ENCODE measurements at regions not wholly inside any gene's neighbourhood (a gene's known extent, or its start where the extent isn't known, plus 50 kb on each side); places are given as distances from the start of the nearest gene placed in this dataset.
"Not testable (repeated sequence)": the region's sequence is repeated elsewhere in the genome, so short reads cannot be mapped to it uniquely, and the experiment has no call there.

DNA sequence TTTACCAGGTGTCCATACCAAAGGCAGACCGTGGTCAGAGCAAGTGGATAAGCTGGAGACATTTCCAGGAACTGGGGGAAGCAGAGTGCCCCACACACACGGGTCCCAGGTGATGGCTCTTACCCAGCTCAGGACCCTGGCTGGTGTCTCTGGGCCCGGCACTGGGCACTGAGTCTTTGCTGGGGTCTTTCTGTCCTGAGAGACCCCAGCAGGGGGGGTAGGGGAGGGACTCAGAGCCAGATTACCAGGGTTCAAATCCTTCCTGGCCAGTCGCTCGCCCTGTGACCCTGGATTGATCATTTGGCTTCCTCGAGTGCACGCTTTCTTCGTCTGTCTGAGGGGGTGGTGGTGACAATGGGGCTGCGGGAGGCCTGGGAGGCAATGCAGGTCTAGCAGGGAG lies 95.7 kb downstream of the PLXNA1 start:
- no peak overlapping the region for H3K4me3 ChIP-seq (ENCODE audit: low read depth, low read length)
- H3K27me3 ChIP-seq (ENCODE audit: insufficient read depth, low read length): peaks cover 11% of the 10 kb centered on the region; the same call in 1 of the 2 replicates
- H3K4me1 ChIP-seq (ENCODE audit: control insufficient read depth, insufficient read depth, low read length, unreplicated experiment): no peaks in the 10 kb centered on the region
- no peak overlapping the region for H2AFZ ChIP-seq (ENCODE audit: low read length, unreplicated experiment)
- H3K27ac ChIP-seq (ENCODE audit: low read depth, low read length): no peak overlapping the region
- H3K79me2 ChIP-seq (ENCODE audit: control insufficient read depth, insufficient read depth, low read length, unreplicated experiment): no peaks in the 10 kb centered on the region
- no peaks in the 10 kb centered on the region for H3K36me3 ChIP-seq (ENCODE audit: insufficient read depth, low read length)

DNA sequence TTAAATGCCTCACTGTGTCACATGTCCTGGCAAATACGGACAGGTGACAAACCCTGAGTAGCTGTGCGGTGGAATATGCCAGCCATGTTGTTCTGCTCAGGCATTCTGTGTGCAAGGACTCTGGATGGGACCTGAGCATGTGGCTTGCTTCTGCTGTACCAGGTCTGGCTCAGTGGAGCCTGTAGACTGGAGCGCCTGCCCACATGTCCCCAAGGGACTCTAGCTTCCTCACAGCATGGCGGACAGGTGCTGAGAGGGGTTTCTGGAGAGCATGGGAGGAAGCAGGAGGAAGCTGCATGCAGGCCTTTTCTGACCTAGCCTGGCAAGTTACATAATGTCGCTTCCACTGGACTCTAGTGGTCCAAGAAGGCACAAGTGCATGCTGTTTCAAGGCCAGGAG lies 96.3 kb downstream of the PLXNA1 start:
- Histone ChIP-seq H3K27ac (ENCODE audit: low read depth, low read length) (no peak overlapping the region), H2AFZ (ENCODE audit: low read length, unreplicated experiment) (no peak overlapping the region), H3K4me3 (ENCODE audit: low read depth, low read length) (no peak overlapping the region), H3K4me1 (ENCODE audit: control insufficient read depth, insufficient read depth, low read length, unreplicated experiment) (no peaks in the 10 kb centered on the region), H3K79me2 (ENCODE audit: control insufficient read depth, insufficient read depth, low read length, unreplicated experiment) (no peaks in the 10 kb centered on the region), H3K36me3 (ENCODE audit: insufficient read depth, low read length) (no peaks in the 10 kb centered on the region), H3K27me3 (ENCODE audit: insufficient read depth, low read length) (peaks cover 9% of the 10 kb centered on the region; the same call in 1 of the 2 replicates)

DNA sequence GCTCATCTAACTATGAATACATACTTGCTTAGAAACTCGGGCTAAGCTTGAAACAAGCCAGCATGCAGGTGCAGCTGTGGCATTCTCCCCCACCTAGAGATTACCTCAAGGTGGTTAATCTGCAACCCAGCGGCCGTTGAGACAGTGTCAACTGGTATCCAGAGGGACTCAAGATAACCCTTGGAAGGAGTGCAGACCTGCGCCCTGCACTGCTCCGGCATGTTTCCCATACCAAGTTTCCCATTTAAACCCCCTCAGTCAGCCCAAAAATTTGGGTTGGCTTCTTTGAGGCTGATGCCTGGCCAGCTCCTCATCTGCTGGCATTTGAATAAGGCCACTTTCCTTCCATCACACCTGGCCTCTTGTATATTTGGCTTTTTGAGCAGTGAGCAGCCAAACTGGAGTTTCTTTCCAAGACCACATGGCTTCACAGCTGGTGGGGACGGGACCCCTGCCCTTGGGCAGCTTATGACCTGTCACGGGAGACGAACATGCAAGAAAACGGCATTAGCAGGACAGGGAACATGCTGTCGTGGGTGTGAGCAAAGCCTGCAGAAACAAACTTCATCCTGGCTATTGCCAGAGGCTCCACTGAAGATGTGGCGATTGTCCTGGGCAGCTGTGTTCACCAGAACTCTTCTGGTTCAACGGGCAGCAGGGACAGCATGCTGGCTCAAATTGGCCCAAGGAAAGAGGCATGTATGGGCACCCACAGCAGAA lies 98.2 kb downstream of the PLXNA1 start:
- H3K79me2 ChIP-seq (ENCODE audit: control insufficient read depth, insufficient read depth, low read length, unreplicated experiment): no peaks in the 10 kb centered on the region
- H3K4me1 ChIP-seq (ENCODE audit: control insufficient read depth, insufficient read depth, low read length, unreplicated experiment): no peaks in the 10 kb centered on the region
- 0 out of 2 replicates have a peak, but pooled peaks cover 8% of the 10 kb centered on the region for H3K27me3 ChIP-seq (ENCODE audit: insufficient read depth, low read length)
- no peak overlapping the region for H2AFZ ChIP-seq (ENCODE audit: low read length, unreplicated experiment)
- no peak overlapping the region for H3K27ac ChIP-seq (ENCODE audit: low read depth, low read length)
- H3K36me3 ChIP-seq (ENCODE audit: insufficient read depth, low read length): no peaks in the 10 kb centered on the region
- H3K4me3 ChIP-seq (ENCODE audit: low read depth, low read length): no peak overlapping the region

- Histone ChIP-seq H3K4me1 (ENCODE audit: control insufficient read depth, insufficient read depth, low read length, unreplicated experiment) (no peaks in the 10 kb centered on the region), H2AFZ (ENCODE audit: low read length, unreplicated experiment) (no peak overlapping the region), H3K36me3 (ENCODE audit: insufficient read depth, low read length) (no peaks in the 10 kb centered on the region), H3K27ac (ENCODE audit: low read depth, low read length) (no peak overlapping the region), H3K4me3 (ENCODE audit: low read depth, low read length) (no peak overlapping the region), H3K27me3 (ENCODE audit: insufficient read depth, low read length) (0 out of 2 replicates have a peak, but pooled peaks cover 8% of the 10 kb centered on the region), H3K79me2 (ENCODE audit: control insufficient read depth, insufficient read depth, low read length, unreplicated experiment) (no peaks in the 10 kb centered on the region)
Measured at GRCh38 chr3:127082066-127082465, 99.2 kb downstream of the PLXNA1 start.

- Histone ChIP-seq H3K36me3 (ENCODE audit: insufficient read depth, low read length) (no peaks in the 10 kb centered on the region), H2AFZ (ENCODE audit: low read length, unreplicated experiment) (no peak overlapping the region), H3K27me3 (ENCODE audit: insufficient read depth, low read length) (0 out of 2 replicates have a peak, but pooled peaks cover 8% of the 10 kb centered on the region)
Measured at GRCh38 chr3:127083778-127084397, 101.0 kb downstream of the PLXNA1 start.

GRCh38 chr3:127084401-127084990 lies 101.6 kb downstream of the PLXNA1 start:
- no peak overlapping the region for H2AFZ ChIP-seq (ENCODE audit: low read length, unreplicated experiment)
- H3K4me3 ChIP-seq (ENCODE audit: low read depth, low read length): no peak overlapping the region
- 0 out of 2 replicates have a peak, but pooled peaks cover 8% of the 10 kb centered on the region for H3K27me3 ChIP-seq (ENCODE audit: insufficient read depth, low read length)
- no peaks in the 10 kb centered on the region for H3K36me3 ChIP-seq (ENCODE audit: insufficient read depth, low read length)
- H3K27ac ChIP-seq (ENCODE audit: low read depth, low read length): no peak overlapping the region
- peaks cover under 1% of the 10 kb centered on the region for H3K4me1 ChIP-seq (ENCODE audit: control insufficient read depth, insufficient read depth, low read length, unreplicated experiment)
- H3K79me2 ChIP-seq (ENCODE audit: control insufficient read depth, insufficient read depth, low read length, unreplicated experiment): no peaks in the 10 kb centered on the region

More at GRCh38 chr3:127083778-127084397, 101.0 kb downstream of the PLXNA1 start:
- Histone ChIP-seq H3K4me1 (ENCODE audit: control insufficient read depth, insufficient read depth, low read length, unreplicated experiment) (no peaks in the 10 kb centered on the region), H3K27ac (ENCODE audit: low read depth, low read length) (no peak overlapping the region), H3K4me3 (ENCODE audit: low read depth, low read length) (no peak overlapping the region), H3K79me2 (ENCODE audit: control insufficient read depth, insufficient read depth, low read length, unreplicated experiment) (no peaks in the 10 kb centered on the region)

GRCh38 chr3:127085576-127085975 lies 102.7 kb downstream of the PLXNA1 start:
- no peak overlapping the region for H3K27ac ChIP-seq (ENCODE audit: low read depth, low read length)

GRCh38 chr3:127086591-127086990 lies 103.7 kb downstream of the PLXNA1 start:
- H3K27me3 ChIP-seq (ENCODE audit: insufficient read depth, low read length); H3K27ac ChIP-seq (ENCODE audit: low read depth, low read length); H3K4me1 ChIP-seq (ENCODE audit: control insufficient read depth, insufficient read depth, low read length, unreplicated experiment); H2AFZ ChIP-seq (ENCODE audit: low read length, unreplicated experiment); H3K4me3 ChIP-seq (ENCODE audit: low read depth, low read length); H3K79me2 ChIP-seq (ENCODE audit: control insufficient read depth, insufficient read depth, low read length, unreplicated experiment); H3K36me3 ChIP-seq (ENCODE audit: insufficient read depth, low read length): not testable (repeated sequence)

More at GRCh38 chr3:127085576-127085975, 102.7 kb downstream of the PLXNA1 start:
- Histone ChIP-seq H2AFZ (ENCODE audit: low read length, unreplicated experiment) (no peak overlapping the region), H3K36me3 (ENCODE audit: insufficient read depth, low read length) (no peaks in the 10 kb centered on the region), H3K79me2 (ENCODE audit: control insufficient read depth, insufficient read depth, low read length, unreplicated experiment) (no peaks in the 10 kb centered on the region), H3K27me3 (ENCODE audit: insufficient read depth, low read length) (0 out of 2 replicates have a peak, but pooled peaks cover 8% of the 10 kb centered on the region), H3K4me3 (ENCODE audit: low read depth, low read length) (no peak overlapping the region), H3K4me1 (ENCODE audit: control insufficient read depth, insufficient read depth, low read length, unreplicated experiment) (peaks cover 8% of the 10 kb centered on the region)

- no peaks in the 10 kb centered on the region for H3K79me2 ChIP-seq (ENCODE audit: control insufficient read depth, insufficient read depth, low read length, unreplicated experiment)
- no peak overlapping the region for H3K4me3 ChIP-seq (ENCODE audit: low read depth, low read length)
- no peaks in the 10 kb centered on the region for H3K36me3 ChIP-seq (ENCODE audit: insufficient read depth, low read length)
- peaks cover 8% of the 10 kb centered on the region for H3K4me1 ChIP-seq (ENCODE audit: control insufficient read depth, insufficient read depth, low read length, unreplicated experiment)
- H2AFZ ChIP-seq (ENCODE audit: low read length, unreplicated experiment): no peak overlapping the region
- H3K27ac ChIP-seq (ENCODE audit: low read depth, low read length): no peak overlapping the region
- peaks cover 8% of the 10 kb centered on the region; the same call in 1 of the 2 replicates for H3K27me3 ChIP-seq (ENCODE audit: insufficient read depth, low read length)
Measured at GRCh38 chr3:127087441-127087840, 104.5 kb downstream of the PLXNA1 start.

GRCh38 chr3:127088511-127089351 lies 104.2 kb upstream of the PRR23E start:
- H3K36me3 ChIP-seq (ENCODE audit: insufficient read depth, low read length): no peaks in the 10 kb centered on the region
- H2AFZ ChIP-seq (ENCODE audit: low read length, unreplicated experiment): no peak overlapping the region
- H3K27ac ChIP-seq (ENCODE audit: low read depth, low read length): no peak overlapping the region
- no peak overlapping the region for H3K4me3 ChIP-seq (ENCODE audit: low read depth, low read length)
- H3K4me1 ChIP-seq (ENCODE audit: control insufficient read depth, insufficient read depth, low read length, unreplicated experiment): peaks cover 8% of the 10 kb centered on the region
- H3K79me2 ChIP-seq (ENCODE audit: control insufficient read depth, insufficient read depth, low read length, unreplicated experiment): no peaks in the 10 kb centered on the region
- H3K27me3 ChIP-seq (ENCODE audit: insufficient read depth, low read length): peaks cover 8% of the 10 kb centered on the region; the same call in 1 of the 2 replicates
